Ovary (tissue), 3 donors: ENCODE measurements at regions not wholly inside any gene's neighbourhood (a gene's known extent, or its start where the extent isn't known, plus 50 kb on each side); places are given as distances from the start of the nearest gene placed in this dataset.

Experiments
- POLR2A ChIP-seq: fragments of 450-650 bp; IDR thresholded peaks from one replicate; pipeline ENCODE4 v1.6.1; 2017; ENCODE audit warnings: antibody characterized with exemption, mild to moderate bottlenecking, moderate library complexity
- TF ChIP-seq, protein P1 (sequence below), 3 donors: fragments of 450-650 bp in 2 of 3; fragments of 200-600 bp in 1 of 3; IDR thresholded peaks; one replicate each; pipeline versions ENCODE4 v1.5.1 to v1.8.0; 2016 to 2022; ENCODE audit warnings: antibody characterized with exemption in 3 of 3, mild to moderate bottlenecking in 1 of 3
- donor health status: DM: no; HTN: no; CAD: no.

DNA sequence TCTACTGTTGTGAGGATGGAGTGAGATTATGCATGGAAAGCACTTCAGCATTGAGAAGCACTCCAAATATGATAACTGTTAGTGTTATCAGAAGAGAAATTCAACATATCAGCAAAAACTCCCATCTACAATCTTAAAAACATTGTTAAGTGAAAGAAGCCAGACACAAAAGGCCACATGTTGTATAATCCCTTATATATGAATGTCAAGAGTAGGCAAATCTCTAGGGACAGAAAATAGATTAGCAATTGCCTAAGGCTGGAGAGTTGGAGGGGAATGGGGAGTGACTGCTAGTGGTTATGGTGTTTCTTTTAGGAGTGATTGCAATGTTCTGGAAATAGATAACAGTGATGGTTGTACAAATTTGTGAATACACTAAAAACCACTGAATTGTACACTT lies 122.5 kb upstream of the LNX1 start:
- TF ChIP-seq POLR2A, result no peak
- TF ChIP-seq, protein P1, sequence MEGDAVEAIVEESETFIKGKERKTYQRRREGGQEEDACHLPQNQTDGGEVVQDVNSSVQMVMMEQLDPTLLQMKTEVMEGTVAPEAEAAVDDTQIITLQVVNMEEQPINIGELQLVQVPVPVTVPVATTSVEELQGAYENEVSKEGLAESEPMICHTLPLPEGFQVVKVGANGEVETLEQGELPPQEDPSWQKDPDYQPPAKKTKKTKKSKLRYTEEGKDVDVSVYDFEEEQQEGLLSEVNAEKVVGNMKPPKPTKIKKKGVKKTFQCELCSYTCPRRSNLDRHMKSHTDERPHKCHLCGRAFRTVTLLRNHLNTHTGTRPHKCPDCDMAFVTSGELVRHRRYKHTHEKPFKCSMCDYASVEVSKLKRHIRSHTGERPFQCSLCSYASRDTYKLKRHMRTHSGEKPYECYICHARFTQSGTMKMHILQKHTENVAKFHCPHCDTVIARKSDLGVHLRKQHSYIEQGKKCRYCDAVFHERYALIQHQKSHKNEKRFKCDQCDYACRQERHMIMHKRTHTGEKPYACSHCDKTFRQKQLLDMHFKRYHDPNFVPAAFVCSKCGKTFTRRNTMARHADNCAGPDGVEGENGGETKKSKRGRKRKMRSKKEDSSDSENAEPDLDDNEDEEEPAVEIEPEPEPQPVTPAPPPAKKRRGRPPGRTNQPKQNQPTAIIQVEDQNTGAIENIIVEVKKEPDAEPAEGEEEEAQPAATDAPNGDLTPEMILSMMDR (IDR thresholded peaks at IDR 0.05), result no peak
